MCF 10A (cell line): ENCODE measurements at regions not wholly inside any gene's neighbourhood (a gene's known extent, or its start where the extent isn't known, plus 50 kb on each side); places are given as distances from the start of the nearest gene placed in this dataset.

Experiments
- BruUV-seq: library from RNA; stranded (reverse); fragments of 400-500 nt; replicated peaks from 2 replicates; lab custom pipeline; 2021; lab: Mats Ljungman, UMichigan
- CTCF ChIA-PET: fragments of 300-600 bp; sonication (Branson Sonifier 250); formaldehyde crosslinking; extraction: SDS; loops from one replicate; lab custom pipeline; 2021; ENCODE audit warnings: antibody characterized with exemption, inconsistent platforms; lab: Yijun Ruan, JAX
- POLR2A ChIA-PET: fragments of 300-600, 350-650 bp; sonication (Branson Sonifier 250); formaldehyde crosslinking; extraction: SDS; loops from one replicate; lab custom pipeline; 2020; ENCODE audit warnings: antibody characterized with exemption, inconsistent platforms; lab: Yijun Ruan, JAX
- DNase-seq: peaks from one replicate; pipeline ENCODE4 v3.0.0-alpha.2; 2018; ENCODE audit not compliant: unreplicated experiment
- H3K27ac Mint-ChIP-seq: one replicate; pipeline ENCODE4 v1.8.0; 2022; ENCODE audit warnings: mild to moderate bottlenecking, low read depth, mixed read lengths; ENCODE audit not compliant: unreplicated experiment
- H3K27me3 Mint-ChIP-seq: one replicate; pipeline ENCODE4 v1.8.0; 2022; ENCODE audit warnings: mixed read lengths; ENCODE audit not compliant: insufficient read depth, unreplicated experiment
- H3K36me3 Mint-ChIP-seq: one replicate; pipeline ENCODE4 v1.8.0; 2022; ENCODE audit warnings: mild to moderate bottlenecking, moderate library complexity, mixed read lengths; ENCODE audit not compliant: insufficient read depth, unreplicated experiment
- H3K4me1 Mint-ChIP-seq: one replicate; pipeline ENCODE4 v1.8.0; 2022; ENCODE audit warnings: mixed read lengths; ENCODE audit not compliant: insufficient read depth, unreplicated experiment
- H3K4me3 Mint-ChIP-seq: one replicate; pipeline ENCODE4 v1.8.0; 2022; ENCODE audit warnings: mild to moderate bottlenecking, moderate library complexity, mixed read lengths; ENCODE audit not compliant: unreplicated experiment
- H3K9me3 Mint-ChIP-seq: one replicate; pipeline ENCODE4 v1.8.0; 2022; ENCODE audit warnings: mixed read lengths; ENCODE audit not compliant: unreplicated experiment
- CTCF ChIP-seq: fragments of 200-600 bp; IDR thresholded peaks from one replicate; pipeline ENCODE4 v1.8.0; 2022; ENCODE audit warnings: antibody characterized with exemption, mild to moderate bottlenecking; ENCODE audit not compliant: unreplicated experiment
- intact Hi-C: fragments of 100-400 bp; cut with micrococcal nuclease; formaldehyde crosslinking; loops from 2 replicates; pipeline ENCODE4 v1.14.1; 2022

- ChIA-PET CTCF (no interaction called here), POLR2A (no interaction called here)
- no peaks in the 10 kb centered on the region for H3K36me3 Mint-ChIP-seq
- peaks cover 11% of the 10 kb centered on the region for H3K27me3 Mint-ChIP-seq
- peaks cover 8% of the 10 kb centered on the region for H3K9me3 Mint-ChIP-seq
- H3K27ac Mint-ChIP-seq = no peak overlapping the region
- BruUV-seq = no TSS peak
- no peak for TF ChIP-seq CTCF
- intact Hi-C loops = no loop called here
- no peak overlapping the region for H3K4me3 Mint-ChIP-seq
- H3K4me1 Mint-ChIP-seq = no peaks in the 10 kb centered on the region
- no peak for DNase-seq
Observed at GRCh38 chr1:177464686-177465085, 293.9 kb downstream of the BRINP2 start.

DNA sequence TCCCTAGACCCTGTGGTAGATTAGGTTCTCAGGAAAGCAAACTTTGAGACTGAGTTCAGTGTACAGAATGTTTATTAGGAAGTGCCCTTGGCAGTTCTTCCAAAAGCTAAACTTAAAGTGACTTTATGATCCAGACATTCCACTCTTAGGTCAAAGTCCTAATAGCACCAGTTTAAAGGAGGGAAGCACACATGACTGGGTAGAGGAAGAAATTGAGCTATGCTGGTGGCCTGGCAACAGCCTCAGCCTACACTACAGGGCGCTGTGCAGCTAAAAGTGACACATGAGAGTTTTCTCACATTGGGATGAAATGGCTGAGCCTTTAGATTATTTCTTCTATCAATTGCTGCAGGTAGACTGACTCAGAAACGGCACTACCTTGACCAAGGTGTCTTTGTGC lies 280.4 kb downstream of the BRINP2 start:
- TF ChIP-seq CTCF = no peak
- H3K27ac Mint-ChIP-seq = no peak overlapping the region
- no peak for DNase-seq
- BruUV-seq = no TSS peak
- H3K9me3 Mint-ChIP-seq = peaks cover 13% of the 10 kb centered on the region
- CTCF ChIA-PET = interaction anchor here (0.7 kb wide), 1 partner anchor 167 kb away, joined by 4 read pairs; no protein-coding TSS in a partner anchor
- POLR2A ChIA-PET = no interaction called here
- H3K4me1 Mint-ChIP-seq = peaks cover 10% of the 10 kb centered on the region
- H3K27me3 Mint-ChIP-seq = no peaks in the 10 kb centered on the region
- no peaks in the 10 kb centered on the region for H3K36me3 Mint-ChIP-seq
- intact Hi-C loops = no loop called here
- no peak overlapping the region for H3K4me3 Mint-ChIP-seq

GRCh38 chr1:177448652-177449357 lies 278.0 kb downstream of the BRINP2 start:
- ChIA-PET CTCF (interaction anchor here (0.6 to 2.3 kb wide), 6 partner anchors 12 to 1029 kb away, joined by 3 to 7 read pairs (median 4); no protein-coding TSS in a partner anchor), POLR2A (interaction anchor here (0.7 kb wide), 1 partner anchor 211 kb away, joined by 3 read pairs; no protein-coding TSS in a partner anchor)
- no peak for TF ChIP-seq CTCF
- Mint-ChIP-seq H3K27ac (no peak overlapping the region), H3K4me3 (no peak overlapping the region), H3K36me3 (no peaks in the 10 kb centered on the region), H3K4me1 (peaks cover 28% of the 10 kb centered on the region), H3K27me3 (no peaks in the 10 kb centered on the region), H3K9me3 (no peaks in the 10 kb centered on the region)
- peak; percentile 46 for DNase-seq
- intact Hi-C loops = no loop called here
- BruUV-seq = no TSS peak

- no peak for DNase-seq
- Mint-ChIP-seq H3K27ac (no peak overlapping the region), H3K4me3 (no peak overlapping the region), H3K27me3 (no peaks in the 10 kb centered on the region), H3K4me1 (peaks cover 28% of the 10 kb centered on the region), H3K36me3 (no peaks in the 10 kb centered on the region), H3K9me3 (no peaks in the 10 kb centered on the region)
- ChIA-PET CTCF (interaction anchor here (0.6 to 2.3 kb wide), 7 partner anchors 12 to 564 kb away, joined by 3 to 7 read pairs (median 5); no protein-coding TSS in a partner anchor), POLR2A (no interaction called here)
- BruUV-seq = no TSS peak
- intact Hi-C loops = no loop called here
- no peak for TF ChIP-seq CTCF
Observed at GRCh38 chr1:177448036-177448615, 277.4 kb downstream of the BRINP2 start.
